SKM-1 treated with dmso at 0.1 percent for 144 hours (cell line): ENCODE measurements at regions not wholly inside any gene's neighbourhood (a gene's known extent, or its start where the extent isn't known, plus 50 kb on each side); places are given as distances from the start of the nearest gene placed in this dataset.
"Not testable (repeated sequence)": the region's sequence is repeated elsewhere in the genome, so short reads cannot be mapped to it uniquely, and the experiment has no call there.

Source experiments
- DNase-seq: peaks from one replicate; lab custom pipeline; 2025; ENCODE audit not compliant: unreplicated experiment; lab: John Stamatoyannopoulos, UW

DNA sequence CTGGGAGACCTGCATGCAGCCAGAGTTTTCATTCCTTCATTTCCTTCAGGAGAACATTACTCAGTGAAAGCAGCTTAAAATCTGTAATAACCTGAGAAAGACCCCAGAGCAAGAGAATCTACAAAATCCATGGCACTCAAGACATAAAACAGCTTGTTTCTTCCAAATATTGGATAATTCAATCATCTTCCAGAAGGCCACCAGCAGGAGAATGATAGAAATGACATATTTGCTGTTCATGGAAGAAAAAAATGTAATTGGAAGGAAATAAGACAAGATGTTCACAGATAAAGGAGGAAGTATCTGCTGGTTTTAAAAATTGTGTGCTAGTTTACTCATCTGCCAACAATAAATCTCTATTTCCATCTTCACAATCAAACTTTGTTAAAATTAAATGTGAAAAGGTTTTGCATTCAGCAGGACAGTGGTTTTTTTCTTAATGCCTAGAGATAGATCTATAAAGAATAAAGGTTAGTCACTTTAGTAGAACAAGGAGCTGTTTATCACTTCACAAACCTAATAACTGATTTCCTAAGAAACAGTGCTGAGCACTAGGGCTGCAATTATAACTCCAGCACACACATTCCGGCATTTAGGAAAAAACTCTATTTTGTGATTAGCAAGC is 530.8 kb downstream of the NSUN3 start:
- DNase-seq = no peak

- no peak for DNase-seq
Observed at GRCh38 chr3:94596141-94596540, 533.3 kb downstream of the NSUN3 start.

DNA sequence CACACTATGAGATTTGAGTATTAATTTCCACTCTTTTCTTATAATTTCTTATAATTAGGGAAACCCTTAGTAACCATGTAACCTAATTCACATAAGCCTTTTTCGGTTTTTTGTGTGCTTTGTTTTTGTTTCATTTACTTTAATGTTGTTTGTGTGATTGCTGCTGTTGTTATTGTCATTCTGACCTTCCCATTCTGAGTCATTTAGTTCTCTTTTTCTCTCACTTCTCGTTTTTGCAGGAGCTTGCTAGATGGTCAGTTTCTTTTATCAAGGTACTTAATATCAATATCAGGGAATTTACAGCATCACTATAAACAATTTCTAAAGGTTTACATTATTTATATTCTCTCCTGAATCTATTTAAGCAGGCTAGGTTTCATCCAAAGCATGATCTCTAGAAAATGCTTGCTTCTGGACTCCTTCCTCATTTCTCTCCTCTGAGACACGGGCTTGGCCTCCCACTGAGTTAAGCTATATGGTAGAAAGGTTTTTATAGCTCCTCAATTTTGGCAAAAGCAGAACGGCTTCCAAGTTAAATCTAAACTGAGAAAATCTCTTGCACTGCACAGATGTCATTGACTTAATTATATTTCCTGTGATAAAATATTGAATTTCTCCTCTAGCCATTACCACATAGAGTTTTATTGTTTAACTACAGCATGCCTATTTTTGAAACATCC is 534.2 kb downstream of the NSUN3 start:
- DNase-seq = no peak

DNA sequence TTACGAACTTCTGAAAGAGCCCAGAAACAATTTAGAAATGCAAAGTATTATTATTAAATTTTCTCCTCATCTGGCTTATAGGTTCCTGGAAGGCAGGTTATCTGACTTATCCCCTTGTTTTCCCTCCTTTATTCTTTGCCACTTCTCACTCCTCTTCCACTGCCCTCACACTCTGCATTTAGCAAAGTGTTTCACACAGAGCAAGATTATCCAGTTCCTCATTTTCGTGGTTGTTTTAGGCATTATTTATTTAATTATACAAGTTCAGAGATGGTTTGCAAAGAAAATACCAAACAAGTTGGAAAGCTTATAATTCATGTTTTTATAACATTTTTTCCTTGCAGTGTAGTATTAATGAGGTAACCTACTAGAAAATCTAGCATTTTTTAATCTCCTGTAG is 544.9 kb downstream of the NSUN3 start:
- peak; percentile 5 for DNase-seq

- no peak for DNase-seq
Observed at GRCh38 chr3:94609908-94610307, 547.0 kb downstream of the NSUN3 start.

DNA sequence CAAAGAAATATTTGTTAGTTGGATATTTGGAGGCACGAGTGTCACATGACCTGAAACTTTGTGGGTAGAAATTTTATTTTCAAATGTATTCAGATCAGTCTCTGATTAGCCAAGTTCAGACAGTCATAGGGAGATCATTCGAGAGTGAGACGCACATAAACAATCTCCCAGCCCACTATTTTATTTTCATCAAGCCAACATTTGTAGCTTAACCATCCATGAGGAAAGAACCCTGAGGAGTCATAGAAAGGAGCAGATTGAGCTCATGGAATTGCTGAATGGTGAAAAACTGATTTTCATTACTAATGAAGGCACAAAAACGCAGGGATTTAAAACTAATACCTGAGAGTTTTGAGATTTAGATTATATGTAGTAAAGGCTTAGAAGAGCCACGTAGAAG is 548.7 kb downstream of the NSUN3 start:
- no peak for DNase-seq

GRCh38 chr3:94612631-94613030 is 549.8 kb downstream of the NSUN3 start:
- no peak for DNase-seq

DNA sequence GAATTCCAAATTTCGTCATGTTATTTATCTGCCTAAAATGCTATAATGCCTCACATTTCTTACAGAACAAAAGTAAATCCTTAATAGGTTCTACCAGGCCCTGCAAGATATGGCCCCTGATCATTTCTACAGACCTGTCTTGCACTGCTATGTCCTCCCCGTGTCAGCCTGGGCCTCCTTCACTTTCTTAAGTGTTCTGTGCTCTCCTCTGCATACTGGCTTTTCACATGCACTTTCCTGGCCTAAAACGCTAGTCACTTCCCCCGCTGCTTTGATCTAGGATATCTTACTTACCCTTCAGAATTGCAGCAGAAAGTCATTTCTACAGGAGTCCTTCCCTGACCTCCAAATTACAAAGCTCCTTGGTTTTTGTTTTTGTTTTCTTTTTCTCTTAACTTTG is 551.3 kb downstream of the NSUN3 start:
- DNase-seq = no peak

GRCh38 chr3:94615275-94616065 is 552.6 kb downstream of the NSUN3 start:
- no peak for DNase-seq

GRCh38 chr3:94616833-94617232 is 554.0 kb downstream of the NSUN3 start:
- no peak for DNase-seq

- no peak for DNase-seq
Observed at GRCh38 chr3:94617312-94617711, 554.5 kb downstream of the NSUN3 start.

DNA sequence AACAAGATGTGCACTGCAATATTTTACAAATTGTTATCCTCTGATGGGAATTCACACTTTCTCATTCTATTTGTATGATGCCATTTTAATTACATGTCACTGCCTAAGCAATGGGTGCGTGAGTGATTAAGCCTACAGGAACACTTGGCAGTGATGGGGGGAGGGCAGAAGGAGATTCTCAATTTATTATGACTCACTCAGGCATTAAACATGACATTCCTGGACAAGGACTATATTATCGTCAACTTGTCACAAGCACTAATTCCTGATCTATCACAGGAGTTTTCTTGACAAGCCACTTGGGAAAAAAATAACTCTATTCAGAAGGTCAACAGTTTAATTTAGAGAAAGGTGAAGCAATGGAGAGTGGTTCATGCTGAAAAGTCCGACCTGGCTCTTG is 556.8 kb downstream of the NSUN3 start:
- DNase-seq = no peak

DNA sequence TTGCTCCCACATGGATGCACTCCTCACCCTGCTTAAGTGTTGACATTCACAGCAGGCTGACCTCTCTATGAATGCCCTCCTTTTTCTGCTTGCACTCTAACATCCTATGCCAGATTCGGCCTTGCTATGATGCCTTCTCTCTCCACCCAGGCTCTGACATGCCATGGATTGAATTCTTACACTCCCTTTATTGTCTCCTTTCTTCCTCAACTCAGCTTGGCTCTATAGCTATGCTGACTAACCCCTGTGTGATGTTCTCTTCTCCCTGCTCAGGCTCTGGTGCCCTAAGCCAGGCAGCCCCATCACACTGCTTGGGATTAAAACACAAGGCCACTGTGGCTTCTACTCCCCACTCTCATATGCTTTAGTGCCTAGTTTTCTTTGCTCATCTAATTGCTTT is 563.7 kb downstream of the NSUN3 start:
- DNase-seq = no peak

GRCh38 chr3:94627689-94628088 is 564.8 kb downstream of the NSUN3 start:
- no peak for DNase-seq

DNA sequence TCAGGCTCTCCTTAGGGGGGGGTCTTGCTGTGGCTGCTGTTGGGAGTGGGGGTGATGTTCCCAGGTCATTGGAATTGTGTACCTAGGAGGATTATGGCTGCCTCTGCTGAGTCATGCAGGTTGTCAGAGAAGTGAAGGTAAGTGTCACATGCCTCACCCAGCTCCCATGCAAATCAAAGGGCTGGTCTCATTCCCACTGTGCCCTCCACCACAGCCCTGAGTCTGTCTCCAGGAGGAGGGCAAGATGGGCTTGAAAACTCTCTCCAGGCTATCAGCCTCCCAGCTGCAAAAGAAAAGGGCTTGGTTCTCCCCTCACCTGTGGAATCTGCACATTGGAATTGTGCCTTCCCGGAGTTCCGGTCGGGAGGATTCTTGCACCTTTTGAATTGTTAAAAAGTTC is 580.5 kb downstream of the NSUN3 start:
- no peak for DNase-seq

DNA sequence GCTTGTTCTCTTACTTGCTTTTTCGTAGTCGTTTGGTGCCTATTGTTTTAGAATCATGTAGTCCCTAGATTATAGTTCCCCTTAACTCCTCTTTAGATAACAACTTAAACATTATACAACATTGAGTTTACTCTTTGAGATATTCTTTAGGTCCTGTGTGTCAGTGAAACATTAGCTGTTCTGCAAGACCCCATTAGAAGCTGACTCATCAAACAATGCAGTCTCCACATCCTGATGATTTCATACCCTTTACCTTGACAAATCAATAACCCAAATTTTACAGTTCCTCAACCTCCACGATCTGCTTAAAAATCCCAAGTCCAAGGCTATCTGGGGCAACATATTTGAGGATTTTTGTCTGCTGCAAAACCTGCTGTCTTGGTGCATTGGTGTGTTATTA is 582.9 kb downstream of the NSUN3 start:
- DNase-seq = no peak

DNA sequence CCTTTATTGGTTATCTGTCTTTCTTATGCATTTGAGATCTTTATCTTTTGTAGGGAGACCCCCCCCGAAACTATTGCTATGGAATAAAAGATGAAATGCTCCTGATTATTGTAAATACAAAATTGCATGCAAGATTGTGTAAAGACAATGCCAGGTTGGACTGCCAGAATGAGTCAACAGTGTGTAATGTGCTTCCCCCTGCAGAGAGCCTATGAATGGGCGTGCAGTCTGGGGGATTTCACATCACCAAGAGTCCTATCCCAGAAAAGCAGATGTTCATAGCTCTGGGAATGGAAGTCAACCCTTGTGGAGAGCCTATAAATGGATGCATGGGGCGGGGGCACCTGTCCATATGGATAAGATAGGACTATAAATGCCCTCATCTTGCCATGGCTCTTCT is 584.3 kb downstream of the NSUN3 start:
- no peak for DNase-seq

- DNase-seq = not testable (repeated sequence)
Observed at GRCh38 chr3:94648270-94649180, 585.7 kb downstream of the NSUN3 start.

DNA sequence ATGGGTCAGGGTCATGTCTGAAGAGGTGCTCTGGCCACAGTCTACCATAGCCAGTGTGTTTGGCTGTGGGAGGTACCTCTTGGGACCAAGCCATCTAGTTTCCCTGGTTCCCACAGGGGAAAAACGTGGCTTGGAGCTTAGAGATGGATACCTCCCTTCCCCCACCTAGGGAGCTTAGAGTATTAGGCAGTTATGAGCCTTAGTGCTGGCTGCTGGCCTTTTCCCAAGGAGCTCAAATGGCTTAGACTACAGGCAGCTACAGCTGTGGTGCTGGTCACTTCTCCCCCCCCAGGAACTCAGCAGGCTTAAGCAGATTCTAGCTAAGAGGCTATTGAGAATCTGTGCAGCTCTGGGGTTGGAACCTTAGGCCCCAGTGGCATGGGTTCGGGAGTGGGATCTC is 591.2 kb downstream of the NSUN3 start:
- no peak for DNase-seq

- no peak for DNase-seq
Observed at GRCh38 chr3:94665922-94666321, 603.1 kb downstream of the NSUN3 start.

DNA sequence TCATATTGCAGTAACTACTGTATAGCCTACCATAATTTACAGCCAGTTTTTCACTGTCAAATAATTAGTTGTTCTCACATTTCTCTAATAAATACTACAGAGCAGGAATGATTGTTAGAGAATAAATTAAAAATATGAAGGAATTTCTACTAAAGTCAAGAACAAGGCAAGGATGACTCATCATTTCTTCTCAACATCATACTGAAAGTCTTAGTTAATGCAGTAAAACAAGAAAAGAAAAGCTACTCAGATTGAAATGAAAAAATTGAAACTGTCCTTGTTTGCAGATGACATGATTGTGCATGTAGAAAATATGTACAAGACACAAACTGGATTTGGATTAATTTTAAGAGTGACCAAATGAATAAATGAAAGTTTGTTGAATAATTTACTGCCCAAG is 608.2 kb downstream of the NSUN3 start:
- DNase-seq = no peak
